Ectodermal cell (in vitro differentiated cells): ENCODE measurements at regions not wholly inside any gene's neighbourhood (a gene's known extent, or its start where the extent isn't known, plus 50 kb on each side); places are given as distances from the start of the nearest gene placed in this dataset.
"Not testable (repeated sequence)": the region's sequence is repeated elsewhere in the genome, so short reads cannot be mapped to it uniquely, and the experiment has no call there.

Source experiments
- H3K27ac ChIP-seq: 2 replicates; pipeline ENCODE4 v1.7.0; 2013; ENCODE audit warnings: mild to moderate bottlenecking, low read depth, low read length; ENCODE audit not compliant: insufficient read depth, poor library complexity, severe bottlenecking
- H3K27me3 ChIP-seq: 2 replicates; pipeline ENCODE4 v1.7.0; 2013; ENCODE audit warnings: mild to moderate bottlenecking, low read length; ENCODE audit not compliant: insufficient read depth, control insufficient read depth, poor library complexity, severe bottlenecking
- H3K36me3 ChIP-seq: one replicate; pipeline ENCODE4 v1.7.0; 2013; ENCODE audit warnings: low read length; ENCODE audit not compliant: control insufficient read depth, insufficient read depth
- H3K4me1 ChIP-seq: one replicate; pipeline ENCODE4 v1.7.0; 2013; ENCODE audit warnings: low read length; ENCODE audit not compliant: control insufficient read depth, insufficient read depth
- H3K4me3 ChIP-seq: 2 replicates; pipeline ENCODE4 v1.7.0; 2013; ENCODE audit warnings: low read depth, low read length, control low read depth; ENCODE audit not compliant: insufficient read depth
- H3K9me3 ChIP-seq: 2 replicates; pipeline ENCODE4 v1.7.0; 2013; ENCODE audit warnings: mild to moderate bottlenecking, low read length, moderate library complexity; ENCODE audit not compliant: control insufficient read depth
- WGBS, 2 experiments: methylation state at CpG; one replicate each; pipeline ENCODE4 v1.1.7; 2013; ENCODE audit warnings: missing lambda C conversion rate in 2 of 2; 5-methylcytosine and 5-hydroxymethylcytosine counted together

- WGBS, 2 experiments = 90 to 100% methylated on average over 2 of the region's 2 CpGs
Observed at GRCh38 chr1:234835239-234835638, 225.3 kb upstream of the IRF2BP2 start.

GRCh38 chr1:234833646-234834045 lies 223.7 kb upstream of the IRF2BP2 start:
- no peaks in the 10 kb centered on the region for H3K27me3 ChIP-seq
- no peaks in the 10 kb centered on the region for H3K4me1 ChIP-seq
- H3K9me3 ChIP-seq = no peaks in the 10 kb centered on the region
- H3K36me3 ChIP-seq = no peaks in the 10 kb centered on the region
- whole genome bisulfite sequencing, 2 experiments = 93 to 95% methylated on average over 4 of the region's 4 CpGs
- no peak overlapping the region for H3K27ac ChIP-seq
- H3K4me3 ChIP-seq = no peak overlapping the region

More at GRCh38 chr1:234835239-234835638, 225.3 kb upstream of the IRF2BP2 start:
- H3K27ac ChIP-seq = no peak overlapping the region
- H3K4me1 ChIP-seq = no peaks in the 10 kb centered on the region
- no peaks in the 10 kb centered on the region for H3K27me3 ChIP-seq
- no peaks in the 10 kb centered on the region for H3K9me3 ChIP-seq
- no peak overlapping the region for H3K4me3 ChIP-seq
- no peaks in the 10 kb centered on the region for H3K36me3 ChIP-seq

- no peak overlapping the region for H3K4me3 ChIP-seq
- 93 to 95% methylated on average over 4 of the region's 4 CpGs for WGBS, 2 experiments
- no peaks in the 10 kb centered on the region for H3K9me3 ChIP-seq
- H3K4me1 ChIP-seq = no peaks in the 10 kb centered on the region
- H3K27me3 ChIP-seq = no peaks in the 10 kb centered on the region
- H3K27ac ChIP-seq = no peak overlapping the region
- no peaks in the 10 kb centered on the region for H3K36me3 ChIP-seq
Observed at GRCh38 chr1:234833118-234833517, 223.1 kb upstream of the IRF2BP2 start.

- Histone ChIP-seq H3K9me3 (no peaks in the 10 kb centered on the region), H3K4me1 (no peaks in the 10 kb centered on the region), H3K27ac (no peak overlapping the region), H3K27me3 (no peaks in the 10 kb centered on the region), H3K4me3 (no peak overlapping the region), H3K36me3 (no peaks in the 10 kb centered on the region)
- WGBS, 2 experiments = 94% methylated on average over 7 of the region's 7 CpGs
Observed at GRCh38 chr1:234827656-234828055, 217.7 kb upstream of the IRF2BP2 start.

- Histone ChIP-seq H3K4me1 (no peaks in the 10 kb centered on the region), H3K27ac (no peak overlapping the region), H3K27me3 (no peaks in the 10 kb centered on the region), H3K36me3 (no peaks in the 10 kb centered on the region), H3K4me3 (no peak overlapping the region), H3K9me3 (no peaks in the 10 kb centered on the region)
- WGBS, 2 experiments = 89 to 92% methylated on average over 1 of the region's 1 CpG
Observed at GRCh38 chr1:234827181-234827580, 217.2 kb upstream of the IRF2BP2 start.

GRCh38 chr1:234826352-234826751 lies 216.4 kb upstream of the IRF2BP2 start:
- Histone ChIP-seq H3K27ac (no peak overlapping the region), H3K4me3 (no peak overlapping the region)
- WGBS, 2 experiments = 96 to 97% methylated on average over 7 of the region's 7 CpGs

GRCh38 chr1:234825498-234826165 lies 215.7 kb upstream of the IRF2BP2 start:
- H3K4me3 ChIP-seq = no peak overlapping the region
- no peaks in the 10 kb centered on the region for H3K4me1 ChIP-seq
- H3K27ac ChIP-seq = no peak overlapping the region
- H3K27me3 ChIP-seq = no peaks in the 10 kb centered on the region
- no peaks in the 10 kb centered on the region for H3K9me3 ChIP-seq
- 92% methylated on average over 7 of the region's 7 CpGs for WGBS, 2 experiments
- no peaks in the 10 kb centered on the region for H3K36me3 ChIP-seq

More at GRCh38 chr1:234826352-234826751, 216.4 kb upstream of the IRF2BP2 start:
- Histone ChIP-seq H3K9me3 (no peaks in the 10 kb centered on the region), H3K4me1 (no peaks in the 10 kb centered on the region), H3K36me3 (no peaks in the 10 kb centered on the region), H3K27me3 (no peaks in the 10 kb centered on the region)

GRCh38 chr1:234824836-234825235 lies 214.9 kb upstream of the IRF2BP2 start:
- not testable (repeated sequence) for H3K27me3 ChIP-seq, H3K9me3 ChIP-seq, H3K36me3 ChIP-seq, H3K27ac ChIP-seq, H3K4me1 ChIP-seq, H3K4me3 ChIP-seq
- WGBS, 2 experiments = 92 to 96% methylated on average over 7 of the region's 7 CpGs

GRCh38 chr1:234823191-234824176 lies 213.5 kb upstream of the IRF2BP2 start:
- Histone ChIP-seq H3K4me3 (no peak overlapping the region), H3K27me3 (no peaks in the 10 kb centered on the region), H3K9me3 (no peaks in the 10 kb centered on the region), H3K36me3 (no peaks in the 10 kb centered on the region), H3K4me1 (no peaks in the 10 kb centered on the region), H3K27ac (no peak overlapping the region)
- WGBS, 2 experiments = 92% methylated on average over 16 of the region's 16 CpGs

GRCh38 chr1:234821840-234822239 lies 211.9 kb upstream of the IRF2BP2 start:
- Histone ChIP-seq H3K27ac (no peak overlapping the region), H3K4me1 (no peaks in the 10 kb centered on the region), H3K9me3 (no peaks in the 10 kb centered on the region), H3K4me3 (no peak overlapping the region), H3K27me3 (no peaks in the 10 kb centered on the region), H3K36me3 (no peaks in the 10 kb centered on the region)
- WGBS, 2 experiments = 94 to 96% methylated on average over 6 of the region's 6 CpGs
